Islet of Langerhans (tissue), 1 donor: ENCODE measurements at regions not wholly inside any gene's neighbourhood (a gene's known extent, or its start where the extent isn't known, plus 50 kb on each side); places are given as distances from the start of the nearest gene placed in this dataset.
A peak's percentile ranks its signal among the peaks of the same experiment; 100 is the strongest.
"Not testable (repeated sequence)": the region's sequence is repeated elsewhere in the genome, so short reads cannot be mapped to it uniquely, and the experiment has no call there.

Source experiments
- FAIRE-seq: peaks from one replicate; lab custom pipeline; 2011; peaks lifted over from hg19 to GRCh38; lab: Jason Lieb, UNC

- FAIRE-seq = no peak
Measured at GRCh38 chr5:126265917-126266316, 157.3 kb upstream of the GRAMD2B start.

- FAIRE-seq = no peak
Measured at GRCh38 chr5:126267438-126267837, 155.8 kb upstream of the GRAMD2B start.

DNA sequence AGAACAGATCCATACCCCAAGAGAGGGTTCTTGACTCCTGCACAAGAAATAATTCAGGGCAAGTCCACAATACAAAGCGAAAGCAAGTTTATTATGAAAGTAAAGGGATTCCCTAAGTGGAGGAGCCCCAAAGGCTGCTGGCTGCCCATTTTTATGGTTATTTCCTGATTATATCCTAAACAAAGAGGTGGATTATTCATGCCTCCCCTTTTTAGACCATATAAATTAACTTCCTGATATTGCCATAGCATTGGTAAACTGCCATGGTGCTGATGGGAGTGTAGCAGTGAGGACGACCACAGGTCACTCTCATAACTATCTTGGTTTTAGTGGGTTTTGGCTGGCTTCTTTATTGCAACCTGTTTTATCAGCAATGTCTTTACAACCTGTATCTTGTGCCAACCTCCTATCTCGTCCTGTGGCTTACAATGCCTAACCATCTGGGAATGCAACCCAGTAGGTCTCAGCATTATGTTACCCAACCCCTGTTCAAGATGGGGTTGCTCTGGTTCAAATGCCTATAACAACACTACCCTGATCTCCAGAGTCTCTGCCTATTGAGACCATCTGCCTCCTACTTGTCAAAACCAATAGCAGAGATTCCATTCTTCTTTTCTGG, 154.4 kb upstream of the GRAMD2B start:
- FAIRE-seq = no peak

- FAIRE-seq = no peak
Measured at GRCh38 chr5:126269511-126269910, 153.7 kb upstream of the GRAMD2B start.

- FAIRE-seq = no peak
Measured at GRCh38 chr5:126271141-126271540, 152.1 kb upstream of the GRAMD2B start.

GRCh38 chr5:126274076-126274762, 149.0 kb upstream of the GRAMD2B start:
- peak; percentile 98 for FAIRE-seq

DNA sequence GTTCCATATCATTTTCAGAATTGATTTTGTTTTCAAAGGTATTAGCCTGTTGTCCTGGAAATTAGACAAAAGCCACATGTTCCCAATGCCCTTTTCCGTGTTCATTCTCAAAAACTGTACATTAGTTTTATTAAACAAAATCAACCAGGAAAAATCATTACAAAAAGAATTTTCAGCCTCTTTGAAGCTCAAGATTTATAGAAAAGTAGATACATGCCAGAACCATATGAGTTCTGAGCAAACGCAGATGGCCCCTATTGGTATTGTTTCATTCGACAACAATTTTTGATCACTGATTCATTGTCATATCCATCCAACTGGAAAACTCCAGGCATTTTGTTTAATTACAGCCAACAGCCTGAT, 148.5 kb upstream of the GRAMD2B start:
- FAIRE-seq = no peak

DNA sequence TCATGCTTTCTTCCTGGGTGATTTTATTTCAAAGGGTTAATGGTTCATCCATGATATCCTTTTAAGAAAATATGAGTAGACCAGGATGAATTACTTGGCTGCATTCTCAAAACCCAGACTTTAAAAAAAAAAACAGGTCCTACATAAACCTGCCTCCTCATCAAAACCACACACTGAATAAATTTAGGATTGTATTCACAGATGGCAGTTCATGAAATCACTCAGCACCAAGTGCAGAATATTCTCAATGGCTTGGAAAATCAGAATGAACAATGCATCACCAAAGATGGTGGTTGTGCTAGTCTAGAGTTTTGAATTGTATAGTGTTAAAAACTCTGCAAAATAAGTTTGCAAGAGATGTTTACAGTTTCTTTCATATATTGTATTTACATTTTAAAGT, 145.4 kb upstream of the GRAMD2B start:
- peak; percentile 45 for FAIRE-seq

GRCh38 chr5:126280343-126280742, 142.9 kb upstream of the GRAMD2B start:
- FAIRE-seq = no peak

DNA sequence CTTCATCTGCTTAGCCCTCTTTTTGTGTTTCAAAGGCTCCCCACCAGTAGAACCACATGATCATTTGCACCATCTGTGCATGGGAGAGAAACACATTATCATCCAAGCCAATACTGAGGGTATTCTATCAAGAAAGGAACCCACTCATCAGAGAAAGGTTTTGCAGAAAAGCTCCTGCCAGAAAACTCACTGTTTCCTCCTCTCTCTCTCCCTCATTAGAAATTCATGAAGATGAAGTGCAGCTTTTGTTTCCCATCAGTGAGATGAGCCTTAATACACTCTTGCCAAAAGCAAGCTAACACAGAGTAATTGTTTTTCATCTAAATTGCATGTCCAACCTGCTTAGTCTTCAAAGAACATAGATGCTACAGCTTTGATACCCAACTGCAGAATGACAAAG, 142.4 kb upstream of the GRAMD2B start:
- FAIRE-seq = no peak

GRCh38 chr5:126284977-126285696, 138.1 kb upstream of the GRAMD2B start:
- FAIRE-seq = no peak

DNA sequence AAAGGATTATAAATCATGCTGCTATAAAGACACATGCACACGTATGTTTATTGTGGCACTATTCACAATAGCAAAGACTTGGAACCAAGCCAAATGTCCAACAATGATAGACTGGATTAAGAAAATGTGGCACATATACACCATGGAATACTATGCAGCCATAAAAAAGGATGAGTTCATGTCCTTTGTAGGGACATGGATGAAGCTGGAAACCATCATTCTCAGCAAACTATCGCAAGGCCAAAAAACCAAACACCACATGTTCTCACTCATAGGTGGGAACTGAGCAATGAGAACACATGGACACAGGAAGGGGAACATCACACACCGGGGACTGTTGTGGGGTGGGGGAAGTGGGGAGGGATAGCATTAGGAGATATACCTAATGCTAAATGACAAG, 127.1 kb upstream of the GRAMD2B start:
- not testable (repeated sequence) for FAIRE-seq

DNA sequence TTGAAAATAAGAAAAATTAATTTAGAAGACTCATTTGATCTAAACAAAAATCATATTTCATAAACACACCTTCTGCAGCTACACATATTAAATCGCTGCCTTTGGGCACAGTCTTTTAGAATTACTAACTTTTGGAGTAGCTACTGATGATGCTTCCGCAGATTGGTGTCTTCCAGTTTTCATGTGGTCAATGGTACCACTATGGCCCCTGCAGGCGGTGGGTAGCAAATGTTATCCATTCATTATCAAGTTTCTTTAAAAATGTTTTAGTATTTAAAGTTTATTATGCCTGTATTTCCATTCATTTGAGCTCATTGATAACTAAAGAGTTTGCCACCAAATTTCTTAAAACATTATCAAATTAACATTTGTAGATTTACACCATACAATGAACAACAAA, 122.9 kb upstream of the GRAMD2B start:
- FAIRE-seq = no peak

DNA sequence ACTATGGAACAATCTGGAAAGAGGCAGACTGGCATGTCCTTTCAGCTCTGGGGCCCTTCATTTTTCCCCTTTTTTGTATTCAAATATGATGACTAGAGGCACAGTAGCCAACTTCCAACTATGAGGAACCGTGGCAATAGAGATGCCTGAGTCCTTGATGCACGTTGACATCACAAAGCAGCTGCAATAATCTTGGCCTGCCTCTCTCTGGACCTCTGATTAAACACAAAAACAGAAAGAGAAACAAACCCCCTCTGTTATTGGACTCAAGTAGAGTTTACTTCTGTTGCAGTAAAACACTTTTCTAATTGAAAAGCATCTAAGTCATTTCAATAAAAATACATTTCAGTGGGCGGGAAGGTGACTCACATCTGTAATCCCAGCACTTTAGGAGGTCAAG, 122.2 kb upstream of the GRAMD2B start:
- no peak for FAIRE-seq

GRCh38 chr5:126309860-126310259, 113.3 kb upstream of the GRAMD2B start:
- FAIRE-seq = no peak

DNA sequence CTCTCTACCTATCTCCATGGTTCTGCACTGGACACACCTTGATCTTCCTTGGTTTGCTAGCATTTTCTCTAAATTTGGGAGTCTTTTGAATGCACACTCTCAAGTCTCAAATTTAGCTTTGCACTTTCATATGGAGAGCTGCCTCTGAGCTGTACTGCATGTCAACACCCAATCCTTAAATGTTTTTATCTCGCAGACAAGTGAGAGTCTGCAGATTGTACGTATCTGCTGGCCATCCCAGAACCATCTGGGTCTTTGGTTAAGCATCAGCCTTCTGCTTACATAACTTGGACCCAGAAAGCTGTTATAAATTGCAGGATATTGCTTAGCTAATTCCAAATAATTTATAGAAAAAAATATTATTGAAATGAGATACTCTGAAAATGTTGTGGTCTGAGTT, 111.4 kb upstream of the GRAMD2B start:
- no peak for FAIRE-seq

DNA sequence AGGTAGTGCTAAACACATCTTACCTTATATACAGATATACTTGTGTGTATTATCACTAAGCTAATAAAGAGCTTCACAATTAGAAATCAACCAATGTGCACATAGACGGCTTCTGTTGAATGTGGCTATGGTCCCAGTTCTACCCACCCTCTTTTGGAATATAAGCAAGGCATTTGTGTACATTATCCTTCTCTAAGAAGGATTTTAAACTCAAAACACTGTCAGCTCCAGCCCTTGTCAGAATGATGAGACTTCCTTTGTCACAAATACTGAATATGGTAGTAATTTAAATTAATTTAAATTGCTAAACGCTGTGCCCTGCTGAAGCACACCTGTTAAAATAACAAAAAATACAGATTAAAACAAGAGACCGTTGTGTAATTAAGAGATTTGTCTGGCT, 107.9 kb upstream of the GRAMD2B start:
- FAIRE-seq = no peak

DNA sequence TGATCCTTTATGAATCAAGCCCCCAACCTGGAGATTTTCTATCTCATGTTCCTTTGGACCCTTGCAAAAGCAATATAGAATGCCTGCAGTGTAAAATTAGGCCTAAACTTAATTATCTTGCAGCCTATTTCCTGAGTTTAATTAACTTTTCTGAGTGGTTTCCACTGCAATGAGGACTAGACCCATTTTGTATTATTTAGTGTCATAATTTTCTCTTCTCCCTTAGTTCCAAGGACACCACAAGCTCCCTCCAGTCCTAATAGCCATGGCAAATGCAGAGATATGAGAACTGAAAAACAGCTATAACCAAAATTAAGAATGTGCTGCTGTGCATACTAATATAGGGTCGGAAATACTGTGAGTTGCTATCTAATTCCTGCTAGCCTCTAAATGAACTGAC, 90.9 kb upstream of the GRAMD2B start:
- FAIRE-seq = no peak

GRCh38 chr5:126334760-126335159, 88.4 kb upstream of the GRAMD2B start:
- no peak for FAIRE-seq

- no peak for FAIRE-seq
Measured at GRCh38 chr5:126335886-126336285, 87.3 kb upstream of the GRAMD2B start.

DNA sequence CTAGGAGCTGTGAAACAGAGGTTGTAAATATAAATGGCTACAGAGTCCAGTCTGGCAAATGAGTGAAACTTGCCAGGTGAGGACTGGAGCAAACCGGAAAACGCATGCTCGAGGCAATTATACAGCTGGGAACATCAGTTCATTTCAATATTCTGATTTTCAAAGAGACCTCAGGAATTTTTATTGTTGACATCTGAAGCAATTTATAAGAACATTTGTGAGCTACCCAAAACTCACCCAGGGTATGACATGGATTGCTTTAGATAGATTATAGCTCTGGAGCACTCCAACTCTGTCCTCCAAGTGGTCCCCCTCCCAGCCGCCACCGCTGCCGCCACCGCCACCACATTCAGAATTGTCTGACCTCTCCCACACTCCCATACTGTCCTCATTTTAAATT, 84.6 kb upstream of the GRAMD2B start:
- FAIRE-seq = no peak

- peak; percentile 98 for FAIRE-seq
Measured at GRCh38 chr5:126339215-126339805, 83.9 kb upstream of the GRAMD2B start.

DNA sequence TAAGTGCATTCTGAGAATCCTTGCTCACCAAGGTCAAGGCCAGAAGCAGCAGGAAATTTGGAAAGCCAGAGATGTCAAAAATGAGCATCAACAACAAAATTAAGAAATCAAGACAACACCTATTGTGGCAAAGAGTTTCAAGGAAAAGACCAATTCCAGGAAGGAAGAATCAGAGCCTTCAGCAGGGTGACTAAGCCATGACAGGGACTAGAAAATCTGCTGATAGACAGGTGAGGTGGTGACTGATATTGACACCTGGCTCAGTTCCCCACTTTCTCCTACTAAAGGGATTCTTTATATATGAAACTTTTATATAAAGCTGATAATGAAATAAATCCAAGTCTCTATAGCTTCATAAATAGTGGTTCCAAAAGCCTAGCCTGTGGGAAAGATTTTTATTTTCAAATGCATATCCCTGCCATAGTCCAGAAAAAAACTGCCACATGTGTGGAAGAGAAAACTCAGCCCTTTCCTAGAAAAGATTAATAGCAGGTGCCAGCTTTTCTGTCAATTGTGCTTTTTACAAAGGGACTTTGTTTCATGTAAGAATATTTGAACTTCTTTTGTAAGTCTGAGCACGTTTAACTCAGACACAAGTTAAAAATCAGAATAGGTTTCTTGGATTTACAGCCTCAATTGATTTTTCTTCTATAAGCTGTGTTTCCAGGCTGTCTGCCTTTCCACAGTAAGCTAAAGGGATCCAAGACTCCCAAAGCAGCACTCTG, 81.1 kb upstream of the GRAMD2B start:
- FAIRE-seq = no peak
